GM12878 (cell line): ENCODE measurements at regions not wholly inside any gene's neighbourhood (a gene's known extent, or its start where the extent isn't known, plus 50 kb on each side); places are given as distances from the start of the nearest gene placed in this dataset.

Experiments
- ATAC-seq: fragments of 200-7000 bp; cut with Tn5 transposase; 3 replicates; pipeline ENCODE4 v1.9.1; 2020; ENCODE audit warnings: mild to moderate bottlenecking, moderate library complexity
- BruUV-seq: library from RNA; stranded (reverse); fragments of 400-500 nt; replicated peaks from 2 replicates; lab custom pipeline; 2021; lab: Mats Ljungman, UMichigan
- CTCF ChIA-PET: fragments of 300-600 bp; sonication (Branson Sonifier 250); formaldehyde crosslinking; extraction: SDS; loops from one replicate; lab custom pipeline; 2021; ENCODE audit warnings: inconsistent platforms; lab: Yijun Ruan, JAX
- POLR2A ChIA-PET: fragments of 350-600 bp; formaldehyde crosslinking; extraction: SDS; loops from one replicate; lab custom pipeline; 2021; ENCODE audit warnings: inconsistent platforms; lab: Charles Lee
- RAD21 ChIA-PET: fragments of 300-600 bp; sonication (Branson Sonifier 250); formaldehyde crosslinking; loops from one replicate; lab custom pipeline; 2023; ENCODE audit warnings: antibody characterized with exemption; ENCODE audit not compliant: unreplicated experiment; lab: Charles Lee
- SMC1A ChIA-PET: fragments of 300-600 bp; sonication (Branson Sonifier 250); formaldehyde crosslinking; loops from one replicate; lab custom pipeline; 2023; ENCODE audit not compliant: unreplicated experiment, uncharacterized antibody; lab: Charles Lee
- DNase-seq: peaks from one replicate; pipeline ENCODE4 v3.0.0-alpha.2; 2011; ENCODE audit warnings: low read depth, low spot score
- FAIRE-seq: peaks from 3 replicates; lab custom pipeline; 2011; peaks lifted over from hg19 to GRCh38; lab: Jason Lieb, UNC
- H2AFZ ChIP-seq: 2 replicates; pipeline ENCODE4 v1.6.0; 2011; ENCODE audit warnings: low read depth, low read length, control low read depth; ENCODE audit not compliant: control insufficient read depth
- H3K27ac ChIP-seq: 2 replicates; pipeline ENCODE4 v1.5.1; 2011; ENCODE audit warnings: control low read depth; ENCODE audit not compliant: control insufficient read depth, insufficient read depth
- H3K27me3 ChIP-seq, 2 experiments: replicated peaks in 1 of 2; 2 replicates each; pipeline versions ENCODE4 v1.6.0 to v1.6.1; 2011; ENCODE audit warnings: low read length in 1 of 2; ENCODE audit not compliant: control insufficient read depth in 2 of 2, insufficient read depth in 2 of 2
- H3K36me3 ChIP-seq, 2 experiments: 2 replicates each; pipeline ENCODE4 v1.5.1; 2011; ENCODE audit warnings: low read length in 1 of 2; ENCODE audit not compliant: control insufficient read depth in 2 of 2, insufficient read depth in 2 of 2
- H3K4me1 ChIP-seq: 2 replicates; pipeline ENCODE4 v1.6.1; 2011; ENCODE audit warnings: mild to moderate bottlenecking, low read length, moderate library complexity, mixed read lengths; ENCODE audit not compliant: control insufficient read depth, insufficient read depth
- H3K4me2 ChIP-seq: 2 replicates; pipeline ENCODE4 v1.6.0; 2011; ENCODE audit warnings: control low read depth; ENCODE audit not compliant: control insufficient read depth, insufficient read depth
- H3K4me3 ChIP-seq: fragments of 200-600 bp; sonication (generic); 2 replicates; pipeline ENCODE4 v1.5.1; 2016
- H3K79me2 ChIP-seq: 2 replicates; pipeline ENCODE4 v1.6.0; 2011; ENCODE audit warnings: low read length; ENCODE audit not compliant: control insufficient read depth, insufficient read depth
- H3K9ac ChIP-seq: 2 replicates; pipeline ENCODE4 v1.8.0; 2011; ENCODE audit warnings: low read length, control low read depth, mixed read lengths; ENCODE audit not compliant: control insufficient read depth, insufficient read depth
- H3K9me3 ChIP-seq: replicated peaks from 3 replicates; pipeline ENCODE4 v1.5.1; 2011; ENCODE audit warnings: mild to moderate bottlenecking, low read length; ENCODE audit not compliant: control insufficient read depth, insufficient read depth
- H4K20me1 ChIP-seq: 2 replicates; pipeline ENCODE4 v1.6.0; 2011; ENCODE audit not compliant: control insufficient read depth, insufficient read depth
- CBX3 ChIP-seq: fragments of 200-600 bp; sonication (generic); IDR thresholded peaks from 2 replicates; pipeline ENCODE4 v1.6.1; 2016; ENCODE audit warnings: low read depth, borderline replicate concordance
- CEBPB ChIP-seq, 2 experiments: fragments of 150-350 bp in 1 of 2; IDR thresholded peaks; 2 replicates each; pipeline ENCODE4 v1.6.1; 2012 to 2014; ENCODE audit warnings: low read depth in 2 of 2, low read length in 2 of 2, borderline replicate concordance in 1 of 2, inconsistent platforms in 1 of 2
- CHD2 ChIP-seq: IDR thresholded peaks from 2 replicates; pipeline ENCODE4 v1.6.1; 2011; ENCODE audit warnings: low read depth, low read length, improper control_type of control experiment, borderline replicate concordance
- DPF2 ChIP-seq: fragments of 450-650 bp; IDR thresholded peaks from 2 replicates; pipeline ENCODE4 v1.6.1; 2017; ENCODE audit warnings: mild to moderate bottlenecking
- ELK1 ChIP-seq: IDR thresholded peaks from 2 replicates; pipeline ENCODE4 v1.6.1; 2012; ENCODE audit warnings: low read depth, low read length, improper control_type of control experiment
- FOXM1 ChIP-seq: IDR thresholded peaks from 2 replicates; pipeline ENCODE4 v1.6.1; 2012; ENCODE audit warnings: low read depth, mild to moderate bottlenecking, inconsistent platforms, low read length, moderate library complexity
- MAX ChIP-seq: IDR thresholded peaks from 2 replicates; pipeline ENCODE4 v1.6.1; 2012; ENCODE audit warnings: low read depth, low read length, improper control_type of control experiment
- MTA2 ChIP-seq: fragments of 450-650 bp; IDR thresholded peaks from 2 replicates; pipeline ENCODE4 v1.6.1; 2016; ENCODE audit warnings: low read depth, mild to moderate bottlenecking, moderate library complexity
- MYB ChIP-seq: fragments of 150-350 bp; IDR thresholded peaks from 2 replicates; pipeline ENCODE4 v1.6.1; 2014; ENCODE audit warnings: mild to moderate bottlenecking, low read depth, low read length, borderline replicate concordance
- PKNOX1 ChIP-seq: fragments of 450-650 bp; IDR thresholded peaks from 2 replicates; pipeline ENCODE4 v1.6.1; 2016; ENCODE audit warnings: mild to moderate bottlenecking
- PML ChIP-seq: IDR thresholded peaks from 2 replicates; pipeline ENCODE4 v1.6.1; 2012; ENCODE audit warnings: low read length, inconsistent platforms
- SIN3A ChIP-seq: IDR thresholded peaks from 2 replicates; pipeline ENCODE4 v1.6.1; 2012; ENCODE audit warnings: low read depth, low read length, improper control_type of control experiment
- SPI1 ChIP-seq: IDR thresholded peaks from 2 replicates; pipeline ENCODE4 v1.6.1; 2011; ENCODE audit warnings: low read depth, mild to moderate bottlenecking, low read length, moderate library complexity, borderline replicate concordance; ENCODE audit not compliant: insufficient read depth
- SREBF2 ChIP-seq: IDR thresholded peaks from 2 replicates; pipeline ENCODE4 v1.6.1; 2012; ENCODE audit warnings: mild to moderate bottlenecking, low read length
- TCF7 ChIP-seq: IDR thresholded peaks from 2 replicates; pipeline ENCODE4 v1.6.1; 2014; ENCODE audit warnings: antibody characterized with exemption, borderline replicate concordance
- ZBTB33 ChIP-seq: fragments of 450-650 bp; IDR thresholded peaks from 2 replicates; pipeline ENCODE4 v1.6.1; 2017; ENCODE audit warnings: mild to moderate bottlenecking
- ZNF207 ChIP-seq: fragments of 450-650 bp; IDR thresholded peaks from 2 replicates; pipeline ENCODE4 v1.6.1; 2014; ENCODE audit warnings: antibody characterized with exemption, mild to moderate bottlenecking, borderline replicate concordance
- WGBS: methylation state at CpG from one replicate; pipeline ENCODE4 v1.1.6; 2016; ENCODE audit warnings: low lambda C conversion rate; ENCODE audit not compliant: insufficient replicate concordance, insufficient coverage; ENCODE audit errors: missing lambda C conversion rate; 5-methylcytosine and 5-hydroxymethylcytosine counted together
- in situ Hi-C: fragments of 300-500 bp; cut with MboI; formaldehyde crosslinking; loops from 9 replicates; pipeline ENCODE4 v1.14.3; 2018; ENCODE audit warnings: mixed read lengths
- intact Hi-C: fragments of 100-400 bp; cut with micrococcal nuclease; formaldehyde crosslinking; loops from one replicate; pipeline ENCODE4 v1.14.2; 2022; ENCODE audit not compliant: unreplicated experiment

GRCh38 chr1:178603926-178604325 lies 91.0 kb downstream of the TEX35 start (continued):
- TF ChIP-seq PML = no peak
- no peak for TF ChIP-seq FOXM1
- no peak for TF ChIP-seq PKNOX1
- no peak for TF ChIP-seq SREBF2
- TF ChIP-seq CEBPB (IDR thresholded peaks at IDR 0.05; ENCODE audit: borderline replicate concordance in 1 of 2, low read depth in 2 of 2, low read length in 2 of 2) = no peak
- no peak for TF ChIP-seq CHD2
- TF ChIP-seq CBX3 = no peak
- TF ChIP-seq SIN3A = no peak
- no peak for TF ChIP-seq MYB
- no peak for TF ChIP-seq SPI1
- no peak for TF ChIP-seq ELK1

GRCh38 chr1:178606839-178607238 lies 93.9 kb downstream of the TEX35 start:
- FAIRE-seq (no peak), DNase-seq (no peak), ATAC-seq (no peak)
- Histone ChIP-seq H3K4me1 (peaks cover 41% of the 10 kb centered on the region), H3K27me3 (no peaks in the 10 kb centered on the region), H3K27ac (peak overlapping the region; percentile 50), H3K9me3 (no peaks in the 10 kb centered on the region), H3K9ac (peak overlapping the region; percentile 14; the same call in 1 of the 2 replicates), H3K36me3 (no peaks in the 10 kb centered on the region), H3K4me2 (peak overlapping the region; percentile 11), H2AFZ (peak overlapping the region; percentile 67), H3K4me3 (no peak overlapping the region), H4K20me1 (no peaks in the 10 kb centered on the region), H3K79me2 (no peaks in the 10 kb centered on the region)
- in situ Hi-C loops (no loop called here), intact Hi-C loops (loop anchor here (5.0 kb wide), 3 partner anchors 40 to 120 kb away; partner anchors contain the start of gene RALGPS2)
- WGBS = 94% methylated on average over 2 of the region's 2 CpGs
- BruUV-seq = no TSS peak
- ChIA-PET RAD21 (interaction anchor here (0.6 to 3.0 kb wide), 9 partner anchors 13 to 147 kb away, joined by 3 to 17 read pairs (median 3); no protein-coding TSS in a partner anchor), POLR2A (interaction anchor here (0.5 to 1.8 kb wide), 4 partner anchors 11 to 73 kb away, joined by 3 to 6 read pairs (median 4); no protein-coding TSS in a partner anchor), SMC1A (interaction anchor here (1.0 to 9.3 kb wide), 14 partner anchors 10 to 147 kb away, joined by 3 to 77 read pairs (median 6); no protein-coding TSS in a partner anchor), CTCF (interaction anchor here (1.0 to 1.9 kb wide), 8 partner anchors 25 to 396 kb away, joined by 3 to 11 read pairs (median 4); no protein-coding TSS in a partner anchor)
- TF ChIP-seq MTA2 (no peak), DPF2 (no peak), ZNF207 (no peak), ZBTB33 (no peak), MAX (no peak), TCF7 (no peak), FOXM1 (no peak)
